ENCODE measurements at regions not wholly inside any gene's neighbourhood (a gene's known extent, or its start where the extent isn't known, plus 50 kb on each side); places are given as distances from the start of the nearest gene placed in this dataset.

GRCh38 chr9:8074713-8075286, 275.2 kb upstream of the DMAC1 start:
- ATAC-seq (ENCODE audit: low FRiP score) (no peak), DNase-seq (ENCODE audit: low spot score) (no peak)
- TF ChIP-seq, protein P1, sequence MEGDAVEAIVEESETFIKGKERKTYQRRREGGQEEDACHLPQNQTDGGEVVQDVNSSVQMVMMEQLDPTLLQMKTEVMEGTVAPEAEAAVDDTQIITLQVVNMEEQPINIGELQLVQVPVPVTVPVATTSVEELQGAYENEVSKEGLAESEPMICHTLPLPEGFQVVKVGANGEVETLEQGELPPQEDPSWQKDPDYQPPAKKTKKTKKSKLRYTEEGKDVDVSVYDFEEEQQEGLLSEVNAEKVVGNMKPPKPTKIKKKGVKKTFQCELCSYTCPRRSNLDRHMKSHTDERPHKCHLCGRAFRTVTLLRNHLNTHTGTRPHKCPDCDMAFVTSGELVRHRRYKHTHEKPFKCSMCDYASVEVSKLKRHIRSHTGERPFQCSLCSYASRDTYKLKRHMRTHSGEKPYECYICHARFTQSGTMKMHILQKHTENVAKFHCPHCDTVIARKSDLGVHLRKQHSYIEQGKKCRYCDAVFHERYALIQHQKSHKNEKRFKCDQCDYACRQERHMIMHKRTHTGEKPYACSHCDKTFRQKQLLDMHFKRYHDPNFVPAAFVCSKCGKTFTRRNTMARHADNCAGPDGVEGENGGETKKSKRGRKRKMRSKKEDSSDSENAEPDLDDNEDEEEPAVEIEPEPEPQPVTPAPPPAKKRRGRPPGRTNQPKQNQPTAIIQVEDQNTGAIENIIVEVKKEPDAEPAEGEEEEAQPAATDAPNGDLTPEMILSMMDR (IDR thresholded peaks at IDR 0.05), result no peak

- DNase-seq (ENCODE audit: low spot score), result no peak
- ATAC-seq (ENCODE audit: low FRiP score), result no peak
- TF ChIP-seq, protein P1 (IDR thresholded peaks at IDR 0.05), result no peak
Measured at GRCh38 chr9:8071445-8071798, 271.8 kb upstream of the DMAC1 start.

- TF ChIP-seq, protein P1 (IDR thresholded peaks at IDR 0.05), result no peak
- DNase-seq (ENCODE audit: low spot score) (no peak), ATAC-seq (ENCODE audit: low FRiP score) (no peak)
Measured at GRCh38 chr9:8070779-8071444, 271.3 kb upstream of the DMAC1 start.

DNA sequence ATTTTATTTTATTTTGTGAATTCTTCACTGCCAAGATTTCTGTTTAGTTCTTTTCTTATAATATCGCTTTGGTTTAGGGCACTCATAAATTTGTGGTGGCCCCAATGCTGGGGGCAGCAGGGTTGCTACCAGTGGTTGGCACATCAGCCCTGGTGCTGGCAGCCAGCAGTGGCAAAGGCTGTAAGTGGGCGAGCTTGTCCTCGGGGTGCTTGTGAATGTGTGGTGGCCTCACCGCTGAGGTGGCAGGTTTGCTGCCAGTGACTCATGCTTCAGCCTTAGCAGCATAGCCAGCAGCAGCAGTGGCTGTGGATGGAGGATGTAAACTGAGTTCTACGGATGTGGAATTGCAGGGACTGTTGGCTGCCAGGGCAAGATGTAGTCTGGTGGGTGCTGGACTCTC, 262.9 kb upstream of the DMAC1 start:
- TF ChIP-seq, protein P1 (IDR thresholded peaks at IDR 0.05), result no peak

GRCh38 chr9:8053501-8053900, 253.9 kb upstream of the DMAC1 start:
- DNase-seq (ENCODE audit: low spot score), result no peak
- TF ChIP-seq, protein P1 (IDR thresholded peaks at IDR 0.05), result no peak
- no peak for ATAC-seq (ENCODE audit: low FRiP score)

More for the DNA sequence above, 262.9 kb upstream of the DMAC1 start:
- no peak for ATAC-seq (ENCODE audit: low FRiP score)
- DNase-seq (ENCODE audit: low spot score), result no peak

GRCh38 chr9:8052991-8053390, 253.4 kb upstream of the DMAC1 start:
- DNase-seq (ENCODE audit: low spot score) (no peak), ATAC-seq (ENCODE audit: low FRiP score) (no peak)

More at GRCh38 chr9:8052991-8053390, 253.4 kb upstream of the DMAC1 start:
- TF ChIP-seq, protein P1 (IDR thresholded peaks at IDR 0.05), result no peak
